ENCODE measurements at regions not wholly inside any gene's neighbourhood (a gene's known extent, or its start where the extent isn't known, plus 50 kb on each side); places are given as distances from the start of the nearest gene placed in this dataset.

GRCh38 chr1:11412141-11412540 is 66.8 kb upstream of the DISP3 start:
- Histone ChIP-seq H3K4me3 (ENCODE audit: low read length in 2 of 2) (no peak overlapping the region), H3K9me3 (replicated peaks in 1 of 2; ENCODE audit: control insufficient read depth in 2 of 2, insufficient read depth in 1 of 2, low read depth in 1 of 2, low read length in 2 of 2) (no peaks in the 10 kb centered on the region), H3K4me2 (ENCODE audit: insufficient read depth, low read length, poor library complexity, severe bottlenecking) (no peak overlapping the region), H2AFZ (ENCODE audit: low read length) (no peak overlapping the region), H3K27ac (replicated peaks; ENCODE audit: low read length) (no peak overlapping the region), H2BK5ac (ENCODE audit: low read length) (no peak overlapping the region), H2AK5ac (ENCODE audit: low read depth, low read length) (no peak overlapping the region), H3K4ac (ENCODE audit: low read length) (no peak overlapping the region), H3K79me1 (ENCODE audit: low read depth, low read length) (no peaks in the 10 kb centered on the region), H4K8ac (ENCODE audit: low read depth, low read length) (no peak overlapping the region), H3K9ac (ENCODE audit: low read depth, low read length, poor library complexity) (no peak overlapping the region), H3K18ac (ENCODE audit: low read length) (peak overlapping the region; percentile 63), H3K27me3 (ENCODE audit: control insufficient read depth in 3 of 3, insufficient read depth in 3 of 3, low read depth in 1 of 3, low read length in 3 of 3) (peaks cover 0 to 8% (median 0%) of the 10 kb centered on the region in 3 experiments), H2BK120ac (ENCODE audit: low read depth, low read length) (no peak overlapping the region), H4K91ac (ENCODE audit: low read depth, low read length, poor library complexity) (no peak overlapping the region), H3K36me3 (replicated peaks in 1 of 2; ENCODE audit: control insufficient read depth in 2 of 2, insufficient read depth in 2 of 2, low read length in 2 of 2) (no peaks in the 10 kb centered on the region), H3K14ac (ENCODE audit: low read length) (no peak overlapping the region), H2BK15ac (ENCODE audit: low read length) (no peak overlapping the region), H3K23ac (ENCODE audit: low read depth, low read length, poor library complexity) (no peak overlapping the region), H3K4me1 (ENCODE audit: control insufficient read depth in 2 of 2, insufficient read depth in 1 of 2, low read depth in 1 of 2, low read length in 2 of 2) (peaks cover 6 to 10% of the 10 kb centered on the region in 2 donors), H2BK12ac (ENCODE audit: low read length) (no peak overlapping the region)
- no CpG with 5 or more reads among the region's 3 CpGs for WGBS, 2 donors (ENCODE audit: extremely low coverage in 2 of 2, insufficient read length in 2 of 2, insufficient replicate concordance in 1 of 2)
- DNase-seq (ENCODE audit: low spot score) = no peak

- whole genome bisulfite sequencing, 2 donors (ENCODE audit: extremely low coverage in 2 of 2, insufficient read length in 2 of 2, insufficient replicate concordance in 1 of 2) = no CpG with 5 or more reads among the region's 8 CpGs
- no peak overlapping the region for H3K4me3 ChIP-seq (ENCODE audit: low read length in 2 of 2)
- H3K4ac ChIP-seq (ENCODE audit: low read length) = no peak overlapping the region
- H3K18ac ChIP-seq (ENCODE audit: low read length) = no peak overlapping the region
- H3K27me3 ChIP-seq (ENCODE audit: control insufficient read depth in 3 of 3, insufficient read depth in 3 of 3, low read depth in 1 of 3, low read length in 3 of 3) = peaks cover 0 to 8% (median 0%) of the 10 kb centered on the region in 3 experiments
- H2BK5ac ChIP-seq (ENCODE audit: low read length) = no peak overlapping the region
- no peak overlapping the region for H2AK5ac ChIP-seq (ENCODE audit: low read depth, low read length)
- no peak overlapping the region for H4K8ac ChIP-seq (ENCODE audit: low read depth, low read length)
- H3K9ac ChIP-seq (ENCODE audit: low read depth, low read length, poor library complexity) = no peak overlapping the region
- peak overlapping the region; percentile 80 for H3K27ac ChIP-seq (replicated peaks; ENCODE audit: low read length)
- peak overlapping the region; percentile 60 for H2AFZ ChIP-seq (ENCODE audit: low read length)
- H3K9me3 ChIP-seq (replicated peaks in 1 of 2; ENCODE audit: control insufficient read depth in 2 of 2, insufficient read depth in 1 of 2, low read depth in 1 of 2, low read length in 2 of 2) = no peaks in the 10 kb centered on the region
- H2BK12ac ChIP-seq (ENCODE audit: low read length) = no peak overlapping the region
- H3K4me1 ChIP-seq (ENCODE audit: control insufficient read depth in 2 of 2, insufficient read depth in 1 of 2, low read depth in 1 of 2, low read length in 2 of 2) = peaks cover 8 to 14% of the 10 kb centered on the region in 2 donors
- H3K4me2 ChIP-seq (ENCODE audit: insufficient read depth, low read length, poor library complexity, severe bottlenecking) = peak overlapping the region; percentile 21
- no peak overlapping the region for H2BK15ac ChIP-seq (ENCODE audit: low read length)
- H2BK120ac ChIP-seq (ENCODE audit: low read depth, low read length) = no peak overlapping the region
- H3K23ac ChIP-seq (ENCODE audit: low read depth, low read length, poor library complexity) = no peak overlapping the region
- H3K36me3 ChIP-seq (replicated peaks in 1 of 2; ENCODE audit: control insufficient read depth in 2 of 2, insufficient read depth in 2 of 2, low read length in 2 of 2) = no peaks in the 10 kb centered on the region
- H4K91ac ChIP-seq (ENCODE audit: low read depth, low read length, poor library complexity) = no peak overlapping the region
- no peaks in the 10 kb centered on the region for H3K79me1 ChIP-seq (ENCODE audit: low read depth, low read length)
- peak; percentile 61 for DNase-seq (ENCODE audit: low spot score)
- H3K14ac ChIP-seq (ENCODE audit: low read length) = no peak overlapping the region
Observed at GRCh38 chr1:11413986-11414391, 65.0 kb upstream of the DISP3 start.

- no peak overlapping the region for H2BK120ac ChIP-seq (ENCODE audit: low read depth, low read length)
- H2BK12ac ChIP-seq (ENCODE audit: low read length) = peak overlapping the region; percentile 77
- H3K4me2 ChIP-seq (ENCODE audit: insufficient read depth, low read length, poor library complexity, severe bottlenecking) = no peak overlapping the region
- no peak overlapping the region for H2AFZ ChIP-seq (ENCODE audit: low read length)
- no peak overlapping the region for H2BK5ac ChIP-seq (ENCODE audit: low read length)
- H3K27me3 ChIP-seq (ENCODE audit: control insufficient read depth in 3 of 3, insufficient read depth in 3 of 3, low read depth in 1 of 3, low read length in 3 of 3) = no peaks in the 10 kb centered on the region
- H3K9ac ChIP-seq (ENCODE audit: low read depth, low read length, poor library complexity) = no peak overlapping the region
- H2BK15ac ChIP-seq (ENCODE audit: low read length) = peak overlapping the region; percentile 94
- H3K4me3 ChIP-seq (ENCODE audit: low read length in 2 of 2) = no peak overlapping the region
- no peak for DNase-seq (ENCODE audit: low spot score)
- no peak overlapping the region for H3K23ac ChIP-seq (ENCODE audit: low read depth, low read length, poor library complexity)
- no peak overlapping the region for H4K8ac ChIP-seq (ENCODE audit: low read depth, low read length)
- H3K27ac ChIP-seq (replicated peaks; ENCODE audit: low read length) = peak overlapping the region; percentile 28
- no CpG with 5 or more reads among the region's 19 CpGs for WGBS, 2 donors (ENCODE audit: extremely low coverage in 2 of 2, insufficient read length in 2 of 2, insufficient replicate concordance in 1 of 2)
- no peak overlapping the region for H3K14ac ChIP-seq (ENCODE audit: low read length)
- H3K9me3 ChIP-seq (replicated peaks in 1 of 2; ENCODE audit: control insufficient read depth in 2 of 2, insufficient read depth in 1 of 2, low read depth in 1 of 2, low read length in 2 of 2) = no peaks in the 10 kb centered on the region
- no peak overlapping the region for H4K91ac ChIP-seq (ENCODE audit: low read depth, low read length, poor library complexity)
- peak overlapping the region; percentile 89 for H3K18ac ChIP-seq (ENCODE audit: low read length)
- peaks cover 8 to 14% of the 10 kb centered on the region in 2 donors for H3K4me1 ChIP-seq (ENCODE audit: control insufficient read depth in 2 of 2, insufficient read depth in 1 of 2, low read depth in 1 of 2, low read length in 2 of 2)
- no peaks in the 10 kb centered on the region for H3K79me1 ChIP-seq (ENCODE audit: low read depth, low read length)
- H3K36me3 ChIP-seq (replicated peaks in 1 of 2; ENCODE audit: control insufficient read depth in 2 of 2, insufficient read depth in 2 of 2, low read length in 2 of 2) = no peaks in the 10 kb centered on the region
- H2AK5ac ChIP-seq (ENCODE audit: low read depth, low read length) = peak overlapping the region; percentile 48
- H3K4ac ChIP-seq (ENCODE audit: low read length) = no peak overlapping the region
Observed at GRCh38 chr1:11414926-11415538, 63.9 kb upstream of the DISP3 start.

- Histone ChIP-seq H2AK5ac (ENCODE audit: low read depth, low read length) (no peak overlapping the region), H3K18ac (ENCODE audit: low read length) (no peak overlapping the region), H3K14ac (ENCODE audit: low read length) (no peak overlapping the region), H3K36me3 (replicated peaks in 1 of 2; ENCODE audit: control insufficient read depth in 2 of 2, insufficient read depth in 2 of 2, low read length in 2 of 2) (no peaks in the 10 kb centered on the region), H2BK12ac (ENCODE audit: low read length) (no peak overlapping the region), H2BK5ac (ENCODE audit: low read length) (no peak overlapping the region), H3K4ac (ENCODE audit: low read length) (no peak overlapping the region), H3K27ac (replicated peaks; ENCODE audit: low read length) (no peak overlapping the region), H3K27me3 (ENCODE audit: control insufficient read depth in 3 of 3, insufficient read depth in 3 of 3, low read depth in 1 of 3, low read length in 3 of 3) (no peaks in the 10 kb centered on the region), H3K4me2 (ENCODE audit: insufficient read depth, low read length, poor library complexity, severe bottlenecking) (no peak overlapping the region), H4K91ac (ENCODE audit: low read depth, low read length, poor library complexity) (no peak overlapping the region), H2BK15ac (ENCODE audit: low read length) (no peak overlapping the region), H3K9ac (ENCODE audit: low read depth, low read length, poor library complexity) (no peak overlapping the region), H3K23ac (ENCODE audit: low read depth, low read length, poor library complexity) (no peak overlapping the region), H3K79me1 (ENCODE audit: low read depth, low read length) (no peaks in the 10 kb centered on the region), H4K8ac (ENCODE audit: low read depth, low read length) (no peak overlapping the region), H3K9me3 (replicated peaks in 1 of 2; ENCODE audit: control insufficient read depth in 2 of 2, insufficient read depth in 1 of 2, low read depth in 1 of 2, low read length in 2 of 2) (no peaks in the 10 kb centered on the region), H3K4me3 (ENCODE audit: low read length in 2 of 2) (no peak overlapping the region), H2BK120ac (ENCODE audit: low read depth, low read length) (no peak overlapping the region), H2AFZ (ENCODE audit: low read length) (no peak overlapping the region), H3K4me1 (ENCODE audit: control insufficient read depth in 2 of 2, insufficient read depth in 1 of 2, low read depth in 1 of 2, low read length in 2 of 2) (peaks cover 8 to 15% of the 10 kb centered on the region in 2 donors)
- no CpG with 5 or more reads among the region's 4 CpGs for WGBS, 2 donors (ENCODE audit: extremely low coverage in 2 of 2, insufficient read length in 2 of 2, insufficient replicate concordance in 1 of 2)
- DNase-seq (ENCODE audit: low spot score) = no peak
Observed at GRCh38 chr1:11417162-11417561, 61.8 kb upstream of the DISP3 start.

All from neuronal stem cell (in vitro differentiated cells).